ENCODE measurements at regions not wholly inside any gene's neighbourhood (a gene's known extent, or its start where the extent isn't known, plus 50 kb on each side); places are given as distances from the start of the nearest gene placed in this dataset.

DNA sequence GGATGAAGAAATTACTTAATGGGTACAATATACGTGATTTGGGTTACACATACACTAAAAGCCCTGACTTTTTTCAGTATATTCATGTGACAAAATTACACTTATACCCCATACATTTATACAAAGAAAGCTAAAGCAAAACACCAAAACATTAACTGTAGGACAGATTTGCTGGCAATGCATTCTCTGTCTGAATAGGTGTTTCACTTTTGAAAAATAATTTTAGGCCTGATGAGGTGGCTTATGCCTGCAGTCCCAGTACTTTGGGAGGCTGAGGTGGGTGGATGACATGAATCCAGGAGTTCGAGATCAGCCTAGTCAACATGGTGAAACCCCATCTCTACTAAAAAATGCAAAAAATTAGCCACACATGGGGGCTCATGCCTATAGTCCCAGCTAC is 301.5 kb upstream of the FAM98A start:
- Mint-ChIP-seq H3K27me3 (ENCODE audit: low read depth) (no peaks in the 10 kb centered on the region), H3K4me1 (ENCODE audit: low read depth) (no peaks in the 10 kb centered on the region), H3K36me3 (ENCODE audit: insufficient read depth) (no peaks in the 10 kb centered on the region), H3K4me3 (no peak overlapping the region), H3K9me3 (peaks cover 7% of the 10 kb centered on the region)
- ATAC-seq, result no peak
- no peak for DNase-seq

DNA sequence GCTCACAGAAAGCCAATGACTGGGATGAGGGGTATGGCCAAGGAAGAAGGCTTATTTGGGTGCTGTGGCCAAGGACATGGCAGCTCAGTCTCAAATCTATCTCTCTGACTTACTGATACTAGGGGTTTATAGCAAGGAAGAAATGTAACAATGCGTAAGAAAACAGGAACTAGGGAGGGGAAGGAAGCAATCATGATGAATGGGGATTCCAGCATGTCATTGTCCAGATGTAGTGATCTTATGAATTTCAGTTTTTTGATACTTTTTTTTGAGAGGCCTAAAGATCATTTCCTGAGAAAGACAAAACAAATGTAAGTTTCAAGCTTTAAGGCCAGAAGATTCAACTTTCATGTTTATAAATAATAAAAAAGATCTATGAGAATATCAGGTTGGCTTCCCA is 298.6 kb upstream of the FAM98A start:
- no peak for ATAC-seq

DNA sequence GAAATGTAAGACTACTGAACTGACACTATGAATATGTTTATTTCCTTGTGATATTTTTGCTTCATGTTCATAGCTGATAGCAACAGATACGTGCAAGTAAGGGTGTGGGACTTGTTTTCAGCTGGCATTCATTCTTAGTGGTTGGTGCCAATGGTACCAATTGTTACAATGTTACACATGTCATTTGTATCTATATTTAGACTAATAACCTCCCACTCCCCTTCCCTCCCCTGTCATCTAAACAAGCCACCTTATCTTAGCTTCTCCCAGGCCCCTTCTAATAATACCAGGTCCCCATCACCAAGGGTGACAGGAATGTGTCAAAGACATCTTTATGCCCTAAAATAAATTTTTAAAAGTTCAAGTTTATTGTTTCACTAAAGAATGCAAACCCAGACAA is 294.7 kb upstream of the FAM98A start:
- ATAC-seq (no peak), DNase-seq (no peak)
- no peaks in the 10 kb centered on the region for H3K27me3 Mint-ChIP-seq (ENCODE audit: low read depth)
- no peaks in the 10 kb centered on the region for H3K4me1 Mint-ChIP-seq (ENCODE audit: low read depth)
- H3K9me3 Mint-ChIP-seq, result peaks cover 4% of the 10 kb centered on the region
- H3K4me3 Mint-ChIP-seq, result no peak overlapping the region
- H3K36me3 Mint-ChIP-seq (ENCODE audit: insufficient read depth), result no peaks in the 10 kb centered on the region

More for the DNA sequence above, 298.6 kb upstream of the FAM98A start:
- Mint-ChIP-seq H3K36me3 (ENCODE audit: insufficient read depth) (no peaks in the 10 kb centered on the region), H3K4me1 (ENCODE audit: low read depth) (no peaks in the 10 kb centered on the region), H3K9me3 (peaks cover 7% of the 10 kb centered on the region), H3K4me3 (no peak overlapping the region), H3K27me3 (ENCODE audit: low read depth) (no peaks in the 10 kb centered on the region)
- no peak for DNase-seq

GRCh38 chr2:33891616-33892015 is 292.5 kb upstream of the FAM98A start:
- DNase-seq, result no peak
- no peak overlapping the region for H3K4me3 Mint-ChIP-seq

GRCh38 chr2:33890686-33891085 is 291.6 kb upstream of the FAM98A start:
- H3K9me3 Mint-ChIP-seq, result peaks cover 1% of the 10 kb centered on the region
- DNase-seq, result no peak
- no peak for ATAC-seq
- H3K27me3 Mint-ChIP-seq (ENCODE audit: low read depth), result no peaks in the 10 kb centered on the region
- no peaks in the 10 kb centered on the region for H3K36me3 Mint-ChIP-seq (ENCODE audit: insufficient read depth)
- no peaks in the 10 kb centered on the region for H3K4me1 Mint-ChIP-seq (ENCODE audit: low read depth)
- H3K4me3 Mint-ChIP-seq, result no peak overlapping the region

More at GRCh38 chr2:33891616-33892015, 292.5 kb upstream of the FAM98A start:
- Mint-ChIP-seq H3K36me3 (ENCODE audit: insufficient read depth) (no peaks in the 10 kb centered on the region), H3K27me3 (ENCODE audit: low read depth) (no peaks in the 10 kb centered on the region), H3K4me1 (ENCODE audit: low read depth) (no peaks in the 10 kb centered on the region), H3K9me3 (peaks cover 4% of the 10 kb centered on the region)
- ATAC-seq, result no peak

GRCh38 chr2:33877348-33878016 is 278.4 kb upstream of the FAM98A start:
- Mint-ChIP-seq H3K36me3 (ENCODE audit: insufficient read depth) (no peaks in the 10 kb centered on the region), H3K4me1 (ENCODE audit: low read depth) (no peaks in the 10 kb centered on the region), H3K27me3 (ENCODE audit: low read depth) (no peaks in the 10 kb centered on the region), H3K9me3 (peaks cover 6% of the 10 kb centered on the region), H3K4me3 (no peak overlapping the region)
- no peak for DNase-seq
- ATAC-seq, result no peak

- Mint-ChIP-seq H3K9me3 (peaks cover 19% of the 10 kb centered on the region), H3K4me3 (no peak overlapping the region), H3K4me1 (ENCODE audit: low read depth) (no peaks in the 10 kb centered on the region), H3K36me3 (ENCODE audit: insufficient read depth) (no peaks in the 10 kb centered on the region), H3K27me3 (ENCODE audit: low read depth) (no peaks in the 10 kb centered on the region)
- DNase-seq, result no peak
- no peak for ATAC-seq
Observed at GRCh38 chr2:33873076-33873605, 274.0 kb upstream of the FAM98A start.

GRCh38 chr2:33859811-33860461 is 260.8 kb upstream of the FAM98A start:
- ATAC-seq (no peak), DNase-seq (no peak)
- Mint-ChIP-seq H3K36me3 (ENCODE audit: insufficient read depth) (no peaks in the 10 kb centered on the region), H3K4me1 (ENCODE audit: low read depth) (no peaks in the 10 kb centered on the region), H3K4me3 (no peak overlapping the region), H3K27me3 (ENCODE audit: low read depth) (no peaks in the 10 kb centered on the region), H3K9me3 (peaks cover 10% of the 10 kb centered on the region)

DNA sequence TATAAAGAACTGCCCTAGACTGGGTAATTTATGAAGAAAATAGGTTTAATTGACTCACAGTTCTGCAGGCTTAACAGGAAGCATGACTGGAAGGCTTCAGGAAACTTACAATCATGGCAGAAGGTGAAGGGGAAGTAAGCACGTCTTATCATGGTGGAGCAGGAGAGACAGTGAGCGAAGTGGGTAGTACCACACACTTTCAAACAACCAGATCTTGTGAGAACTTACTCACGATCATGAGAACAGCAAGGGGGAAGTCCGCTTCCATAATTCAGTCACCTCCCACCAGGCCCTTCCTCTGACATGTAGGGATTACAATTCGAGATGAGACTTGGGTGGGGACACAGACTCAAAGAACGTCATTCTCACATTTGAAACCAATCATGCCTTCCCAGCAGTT is 260.1 kb upstream of the FAM98A start:
- no peaks in the 10 kb centered on the region for H3K36me3 Mint-ChIP-seq (ENCODE audit: insufficient read depth)
- ATAC-seq (no peak), DNase-seq (no peak)
- H3K27me3 Mint-ChIP-seq (ENCODE audit: low read depth), result no peaks in the 10 kb centered on the region
- no peak overlapping the region for H3K4me3 Mint-ChIP-seq
- peaks cover 12% of the 10 kb centered on the region for H3K9me3 Mint-ChIP-seq
- H3K4me1 Mint-ChIP-seq (ENCODE audit: low read depth), result no peaks in the 10 kb centered on the region

DNA sequence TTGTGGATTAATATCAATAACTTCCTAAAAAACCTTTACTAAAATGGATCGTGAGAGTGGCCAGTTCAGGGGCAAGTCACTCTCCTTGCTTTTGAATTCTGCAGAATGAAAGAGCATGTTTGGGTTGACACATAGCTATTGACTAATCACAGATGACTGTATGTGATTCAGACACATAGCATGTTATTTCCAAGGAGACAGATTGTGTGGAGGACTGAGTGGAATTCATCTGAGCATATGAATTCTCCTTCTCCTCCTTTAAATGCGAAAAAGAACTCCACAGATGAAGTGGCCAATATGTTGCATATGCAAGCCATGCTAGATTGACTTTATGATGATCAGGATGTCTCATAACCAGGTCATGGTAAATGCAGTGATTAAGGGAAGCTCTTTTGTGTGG is 249.4 kb upstream of the FAM98A start:
- DNase-seq (no peak), ATAC-seq (no peak)
- Mint-ChIP-seq H3K27me3 (ENCODE audit: low read depth) (no peaks in the 10 kb centered on the region), H3K4me1 (ENCODE audit: low read depth) (no peaks in the 10 kb centered on the region), H3K4me3 (no peak overlapping the region), H3K9me3 (peaks cover 24% of the 10 kb centered on the region), H3K36me3 (ENCODE audit: insufficient read depth) (no peaks in the 10 kb centered on the region)

DNA sequence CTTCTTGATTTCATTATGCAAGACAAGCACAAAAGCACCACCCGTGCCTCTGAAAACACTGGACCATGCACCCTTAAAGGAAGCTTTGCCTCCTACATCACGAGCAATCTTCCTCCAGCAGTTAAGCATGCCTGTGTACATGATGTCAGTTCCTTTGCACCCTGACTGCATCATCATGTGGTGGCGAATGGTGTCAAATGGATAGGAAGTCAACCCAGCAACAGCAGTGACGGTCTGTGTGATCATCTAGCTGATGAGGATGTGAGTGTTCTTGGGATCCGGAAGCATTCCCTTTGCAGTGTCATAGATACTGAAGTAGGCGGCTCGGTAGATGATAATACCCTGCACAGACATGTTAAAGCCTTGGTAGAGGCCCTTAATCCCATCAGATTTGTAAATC is 240.7 kb upstream of the FAM98A start:
- no peaks in the 10 kb centered on the region for H3K36me3 Mint-ChIP-seq (ENCODE audit: insufficient read depth)
- no peaks in the 10 kb centered on the region for H3K27me3 Mint-ChIP-seq (ENCODE audit: low read depth)
- no peaks in the 10 kb centered on the region for H3K4me1 Mint-ChIP-seq (ENCODE audit: low read depth)
- H3K9me3 Mint-ChIP-seq, result no peaks in the 10 kb centered on the region
- no peak for DNase-seq
- ATAC-seq, result no peak
- no peak overlapping the region for H3K4me3 Mint-ChIP-seq

GRCh38 chr2:33836628-33837027 is 237.5 kb upstream of the FAM98A start:
- H3K36me3 Mint-ChIP-seq (ENCODE audit: insufficient read depth), result no peaks in the 10 kb centered on the region
- H3K9me3 Mint-ChIP-seq, result peaks cover 3% of the 10 kb centered on the region
- no peak for ATAC-seq
- H3K4me3 Mint-ChIP-seq, result no peak overlapping the region
- H3K27me3 Mint-ChIP-seq (ENCODE audit: low read depth), result no peaks in the 10 kb centered on the region
- no peak for DNase-seq
- no peaks in the 10 kb centered on the region for H3K4me1 Mint-ChIP-seq (ENCODE audit: low read depth)

DNA sequence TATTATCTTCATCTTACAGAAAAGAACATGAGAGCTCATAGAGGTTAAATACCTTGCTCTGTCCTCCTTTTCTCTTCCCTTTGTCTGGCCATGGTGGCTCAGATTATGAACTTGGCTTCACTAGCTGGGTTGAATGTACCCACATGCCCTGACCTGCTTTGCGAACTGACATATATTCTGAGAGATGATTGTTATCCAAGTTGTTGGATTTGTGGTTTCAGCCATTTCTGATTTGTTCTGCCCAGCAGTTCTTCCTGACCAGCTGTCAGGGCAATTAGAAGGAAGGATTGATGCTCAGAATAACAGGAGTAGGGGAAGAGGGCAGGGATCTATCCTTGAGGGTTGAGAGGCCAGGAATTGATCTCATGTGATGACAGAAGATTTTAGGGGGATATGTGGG is 236.8 kb upstream of the FAM98A start:
- no peak for ATAC-seq
- Mint-ChIP-seq H3K9me3 (peaks cover 3% of the 10 kb centered on the region), H3K27me3 (ENCODE audit: low read depth) (no peaks in the 10 kb centered on the region), H3K4me1 (ENCODE audit: low read depth) (no peaks in the 10 kb centered on the region), H3K4me3 (no peak overlapping the region), H3K36me3 (ENCODE audit: insufficient read depth) (no peaks in the 10 kb centered on the region)
- no peak for DNase-seq

DNA sequence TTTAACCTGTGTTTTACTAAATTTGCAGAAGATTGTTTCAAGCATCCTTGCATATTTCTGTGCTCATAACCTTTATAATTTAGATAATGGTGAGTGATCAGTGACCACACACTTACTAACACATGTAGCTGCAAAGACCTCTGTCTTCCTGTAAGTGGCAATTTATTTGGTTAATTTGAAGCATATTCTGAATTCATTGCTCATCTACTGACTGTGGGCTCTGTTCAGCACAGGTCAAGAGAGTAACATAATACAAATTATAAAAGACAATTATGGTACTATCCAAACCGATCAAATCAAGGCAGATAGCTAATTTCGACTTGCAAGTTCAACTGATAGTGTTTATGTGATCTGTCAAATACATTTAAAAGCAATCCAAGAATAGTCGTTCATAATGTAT is 223.9 kb upstream of the FAM98A start:
- Mint-ChIP-seq H3K27me3 (ENCODE audit: low read depth) (no peaks in the 10 kb centered on the region), H3K36me3 (ENCODE audit: insufficient read depth) (no peaks in the 10 kb centered on the region), H3K4me1 (ENCODE audit: low read depth) (no peaks in the 10 kb centered on the region), H3K4me3 (no peak overlapping the region), H3K9me3 (no peaks in the 10 kb centered on the region)
- DNase-seq, result no peak
- no peak for ATAC-seq

DNA sequence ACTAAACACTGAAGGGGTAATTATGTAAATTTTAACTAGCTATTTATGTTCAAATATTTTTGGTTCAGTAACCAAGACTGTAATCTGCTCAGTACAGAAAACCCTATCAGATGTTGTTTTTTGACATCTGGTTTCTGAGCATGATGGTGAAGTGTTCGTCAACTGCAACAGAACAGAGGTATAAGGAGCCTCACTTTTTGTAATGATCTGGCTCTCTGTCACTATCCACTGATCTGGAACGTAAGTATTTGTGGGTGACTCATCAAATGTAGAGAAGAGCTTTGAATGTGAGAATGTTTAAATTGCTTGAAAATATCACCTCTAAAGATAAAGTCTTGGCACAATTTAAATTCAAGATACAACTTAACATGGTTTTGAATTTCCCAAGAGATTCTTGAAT is 213.6 kb upstream of the FAM98A start:
- Mint-ChIP-seq H3K27me3 (ENCODE audit: low read depth) (no peaks in the 10 kb centered on the region), H3K4me3 (no peak overlapping the region), H3K4me1 (ENCODE audit: low read depth) (no peaks in the 10 kb centered on the region), H3K36me3 (ENCODE audit: insufficient read depth) (no peaks in the 10 kb centered on the region), H3K9me3 (no peaks in the 10 kb centered on the region)
- ATAC-seq, result no peak
- DNase-seq, result no peak
